SK-N-SH treated with all-trans-retinoic acid at 6 μM for 48 hours (cell line): ENCODE measurements at regions not wholly inside any gene's neighbourhood (a gene's known extent, or its start where the extent isn't known, plus 50 kb on each side); places are given as distances from the start of the nearest gene placed in this dataset.

ENCODE experiments used
- ATAC-seq: fragments of 200-7000 bp; cut with Tn5 transposase; 3 replicates; pipeline ENCODE4 v1.9.1; 2020; ENCODE audit warnings: mild to moderate bottlenecking, moderate library complexity
- ARNTL ChIP-seq: fragments of 450-650 bp; formaldehyde crosslinking; IDR thresholded peaks from 2 replicates; pipeline ENCODE4 v1.5.0; 2020; ENCODE audit warnings: low read depth, mild to moderate bottlenecking, moderate library complexity, borderline replicate concordance
- BACH2 ChIP-seq: fragments of 250-450 bp; sonication (Bioruptor Pico); IDR thresholded peaks from 2 replicates; pipeline ENCODE4 v1.9.0; 2021; ENCODE audit warnings: mild to moderate bottlenecking, borderline replicate concordance
- CREB5 ChIP-seq: fragments of 250-450 bp; sonication (Bioruptor Pico); IDR thresholded peaks from 2 replicates; pipeline ENCODE4 v1.5.1; 2020; ENCODE audit warnings: low read depth, mild to moderate bottlenecking, moderate library complexity
- ESRRG ChIP-seq: fragments of 250-450 bp; sonication (Bioruptor Pico); IDR thresholded peaks from 2 replicates; pipeline ENCODE4 v1.6.1; 2021; ENCODE audit warnings: mild to moderate bottlenecking
- ISL1 ChIP-seq: fragments of 250-450 bp; sonication (Bioruptor Pico); IDR thresholded peaks from 2 replicates; pipeline ENCODE4 v2.1.2; 2022; ENCODE audit warnings: mild to moderate bottlenecking, moderate library complexity
- OSR1 ChIP-seq: fragments of 250-450 bp; sonication (Bioruptor Pico); IDR thresholded peaks from 2 replicates; pipeline ENCODE4 v1.8.0; 2022; ENCODE audit warnings: moderate library complexity, mild to moderate bottlenecking, inconsistent platforms
- PATZ1 ChIP-seq: fragments of 250-450 bp; sonication (Bioruptor Pico); IDR thresholded peaks from 2 replicates; pipeline ENCODE4 v1.8.0; 2020; ENCODE audit warnings: mild to moderate bottlenecking, moderate library complexity, borderline replicate concordance
- RARB ChIP-seq: fragments of 250-450 bp; sonication (Bioruptor Pico); IDR thresholded peaks from 2 replicates; pipeline ENCODE4 v1.8.0; 2021; ENCODE audit warnings: mild to moderate bottlenecking, moderate library complexity
- TOX ChIP-seq: fragments of 250-450 bp; sonication (Bioruptor Pico); IDR thresholded peaks from 2 replicates; pipeline ENCODE4 v1.8.0; 2021; ENCODE audit warnings: mild to moderate bottlenecking, moderate library complexity, borderline replicate concordance
- ZC3H10 ChIP-seq: fragments of 250-450 bp; sonication (Bioruptor Pico); IDR thresholded peaks from 2 replicates; pipeline ENCODE4 v1.5.1; 2021; ENCODE audit warnings: mild to moderate bottlenecking, moderate library complexity
- ZFP3 ChIP-seq: fragments of 250-450 bp; sonication (Bioruptor Pico); IDR thresholded peaks from 2 replicates; pipeline ENCODE4 v1.5.0; 2020; ENCODE audit warnings: mild to moderate bottlenecking, moderate library complexity
- ZFP30 ChIP-seq: fragments of 450-650 bp; formaldehyde crosslinking; IDR thresholded peaks from 2 replicates; pipeline ENCODE4 v1.5.0; 2022; ENCODE audit warnings: mild to moderate bottlenecking, moderate library complexity
- ZNF565 ChIP-seq: fragments of 450-650 bp; formaldehyde crosslinking; conservative IDR thresholded peaks from 2 replicates; pipeline ENCODE4 v1.5.0; 2020; ENCODE audit warnings: low read depth, mild to moderate bottlenecking, moderate library complexity
- ZNF70 ChIP-seq: fragments of 450-650 bp; formaldehyde crosslinking; IDR thresholded peaks from 2 replicates; pipeline ENCODE4 v1.5.0; 2020; ENCODE audit warnings: mild to moderate bottlenecking, moderate library complexity
- TF ChIP-seq, protein P1 (sequence below): fragments of 250-450 bp; sonication (Bioruptor Pico); IDR thresholded peaks from 2 replicates; pipeline ENCODE4 v1.5.1; 2021; ENCODE audit warnings: mild to moderate bottlenecking, moderate library complexity
- TF ChIP-seq, protein P2 (sequence below): fragments of 250-450 bp; sonication (Bioruptor Pico); IDR thresholded peaks from 2 replicates; pipeline ENCODE4 v1.8.0; 2021; ENCODE audit warnings: low read depth, mild to moderate bottlenecking, moderate library complexity, borderline replicate concordance
- TF ChIP-seq, protein P3 (sequence below): fragments of 250-450 bp; sonication (Bioruptor Pico); IDR thresholded peaks from 2 replicates; pipeline ENCODE4 v1.5.0; 2020; ENCODE audit warnings: mild to moderate bottlenecking, moderate library complexity

DNA sequence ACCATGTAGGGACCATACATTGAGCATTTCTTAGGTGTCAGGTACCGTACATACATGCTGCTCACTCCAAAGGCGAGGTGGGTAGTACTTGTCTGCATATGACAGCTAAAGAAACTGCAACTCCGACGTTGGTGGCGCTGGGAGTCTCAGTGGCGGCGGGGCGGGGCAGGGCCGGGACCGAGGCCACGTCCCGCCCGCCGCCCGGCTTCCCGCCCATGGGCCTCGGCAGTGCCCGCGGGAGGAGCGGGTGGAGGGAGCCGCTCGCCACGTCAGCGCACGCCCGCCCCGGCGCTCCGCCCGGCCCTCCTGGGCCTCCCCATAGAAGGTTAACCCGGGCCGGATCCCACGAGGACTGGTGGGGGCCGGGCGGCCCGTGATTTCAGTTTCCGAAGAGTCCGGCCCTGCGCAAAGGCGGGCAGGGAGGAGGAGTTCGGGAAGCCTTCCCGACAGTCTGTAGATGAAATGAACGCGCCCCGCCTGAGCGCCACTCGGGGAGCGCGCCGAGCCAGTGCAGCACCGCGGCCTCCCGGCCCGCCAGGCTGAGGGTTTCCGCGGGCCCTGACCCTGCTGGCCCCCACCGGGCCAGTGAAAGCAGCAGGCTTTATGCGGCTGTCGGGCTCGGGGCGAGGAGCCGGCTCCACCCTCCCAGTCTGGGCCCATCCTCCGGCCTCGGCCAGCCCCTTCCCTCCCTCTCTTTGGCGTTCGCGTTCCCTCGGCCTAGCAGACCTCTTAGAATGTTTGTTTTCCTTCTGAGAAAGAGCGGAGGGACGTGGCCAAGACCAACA lies 119.9 kb upstream of the JUN start:
- peak; percentile 88 for ATAC-seq
- TF ChIP-seq PATZ1 (CRISPR knock-in tag) = 0 out of 2 replicates have a peak, but pooled peaks have one; percentile 26
- no peak for TF ChIP-seq ZNF565 (CRISPR knock-in tag)

DNA sequence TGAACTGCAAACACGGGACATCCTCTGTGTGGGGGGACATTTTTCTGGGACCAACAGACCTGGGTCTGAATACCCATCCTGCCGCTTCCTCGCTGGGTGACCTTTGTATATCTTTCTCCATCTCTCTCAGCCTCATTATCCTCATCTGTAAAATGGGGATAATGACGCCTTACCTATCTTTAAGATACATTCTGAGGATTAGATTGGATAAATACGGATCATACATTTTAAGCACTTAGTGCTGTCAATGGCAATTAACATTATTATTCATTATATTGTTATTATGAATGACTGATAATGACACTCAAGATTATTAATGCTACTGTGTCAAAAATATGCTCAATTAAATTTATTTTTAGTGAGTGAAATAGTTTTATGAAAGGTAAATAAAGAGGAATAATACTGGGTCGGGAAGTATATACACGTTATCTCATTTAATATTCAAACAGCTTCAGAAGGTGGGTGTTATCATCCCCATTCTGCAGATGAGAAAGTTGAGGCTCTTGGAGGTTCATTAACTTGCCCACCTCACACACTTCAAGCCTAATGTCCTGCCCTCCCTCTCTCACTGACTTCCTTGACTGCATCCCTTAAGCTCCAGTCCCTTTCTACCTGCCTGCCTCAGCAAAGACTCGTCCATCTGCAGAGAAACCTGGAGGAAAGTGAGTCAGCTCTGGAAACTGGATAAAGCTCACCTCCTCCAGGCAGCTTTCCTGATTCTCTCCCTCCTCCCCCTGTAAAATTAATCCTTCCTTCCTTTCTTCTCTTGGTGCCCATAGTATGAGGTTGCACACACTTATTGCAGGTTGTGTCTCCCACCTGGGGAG lies 120.7 kb upstream of the JUN start:
- TF ChIP-seq ARNTL (no peak), ZFP3 (CRISPR knock-in tag) (no peak), TOX (CRISPR knock-in tag) (no peak), RARB (no peak), ZFP30 (CRISPR knock-in tag) (no peak), ISL1 (no peak)
- TF ChIP-seq, protein P1, sequence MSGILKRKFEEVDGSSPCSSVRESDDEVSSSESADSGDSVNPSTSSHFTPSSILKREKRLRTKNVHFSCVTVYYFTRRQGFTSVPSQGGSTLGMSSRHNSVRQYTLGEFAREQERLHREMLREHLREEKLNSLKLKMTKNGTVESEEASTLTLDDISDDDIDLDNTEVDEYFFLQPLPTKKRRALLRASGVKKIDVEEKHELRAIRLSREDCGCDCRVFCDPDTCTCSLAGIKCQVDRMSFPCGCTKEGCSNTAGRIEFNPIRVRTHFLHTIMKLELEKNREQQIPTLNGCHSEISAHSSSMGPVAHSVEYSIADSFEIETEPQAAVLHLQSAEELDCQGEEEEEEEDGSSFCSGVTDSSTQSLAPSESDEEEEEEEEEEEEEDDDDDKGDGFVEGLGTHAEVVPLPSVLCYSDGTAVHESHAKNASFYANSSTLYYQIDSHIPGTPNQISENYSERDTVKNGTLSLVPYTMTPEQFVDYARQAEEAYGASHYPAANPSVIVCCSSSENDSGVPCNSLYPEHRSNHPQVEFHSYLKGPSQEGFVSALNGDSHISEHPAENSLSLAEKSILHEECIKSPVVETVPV = no peak
- TF ChIP-seq, protein P2, sequence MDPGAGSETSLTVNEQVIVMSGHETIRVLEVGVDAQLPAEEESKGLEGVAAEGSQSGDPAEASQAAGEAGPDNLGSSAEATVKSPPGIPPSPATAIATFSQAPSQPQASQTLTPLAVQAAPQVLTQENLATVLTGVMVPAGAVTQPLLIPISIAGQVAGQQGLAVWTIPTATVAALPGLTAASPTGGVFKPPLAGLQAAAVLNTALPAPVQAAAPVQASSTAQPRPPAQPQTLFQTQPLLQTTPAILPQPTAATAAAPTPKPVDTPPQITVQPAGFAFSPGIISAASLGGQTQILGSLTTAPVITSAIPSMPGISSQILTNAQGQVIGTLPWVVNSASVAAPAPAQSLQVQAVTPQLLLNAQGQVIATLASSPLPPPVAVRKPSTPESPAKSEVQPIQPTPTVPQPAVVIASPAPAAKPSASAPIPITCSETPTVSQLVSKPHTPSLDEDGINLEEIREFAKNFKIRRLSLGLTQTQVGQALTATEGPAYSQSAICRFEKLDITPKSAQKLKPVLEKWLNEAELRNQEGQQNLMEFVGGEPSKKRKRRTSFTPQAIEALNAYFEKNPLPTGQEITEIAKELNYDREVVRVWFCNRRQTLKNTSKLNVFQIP (CRISPR knock-in tag) = no peak
- TF ChIP-seq, protein P3, sequence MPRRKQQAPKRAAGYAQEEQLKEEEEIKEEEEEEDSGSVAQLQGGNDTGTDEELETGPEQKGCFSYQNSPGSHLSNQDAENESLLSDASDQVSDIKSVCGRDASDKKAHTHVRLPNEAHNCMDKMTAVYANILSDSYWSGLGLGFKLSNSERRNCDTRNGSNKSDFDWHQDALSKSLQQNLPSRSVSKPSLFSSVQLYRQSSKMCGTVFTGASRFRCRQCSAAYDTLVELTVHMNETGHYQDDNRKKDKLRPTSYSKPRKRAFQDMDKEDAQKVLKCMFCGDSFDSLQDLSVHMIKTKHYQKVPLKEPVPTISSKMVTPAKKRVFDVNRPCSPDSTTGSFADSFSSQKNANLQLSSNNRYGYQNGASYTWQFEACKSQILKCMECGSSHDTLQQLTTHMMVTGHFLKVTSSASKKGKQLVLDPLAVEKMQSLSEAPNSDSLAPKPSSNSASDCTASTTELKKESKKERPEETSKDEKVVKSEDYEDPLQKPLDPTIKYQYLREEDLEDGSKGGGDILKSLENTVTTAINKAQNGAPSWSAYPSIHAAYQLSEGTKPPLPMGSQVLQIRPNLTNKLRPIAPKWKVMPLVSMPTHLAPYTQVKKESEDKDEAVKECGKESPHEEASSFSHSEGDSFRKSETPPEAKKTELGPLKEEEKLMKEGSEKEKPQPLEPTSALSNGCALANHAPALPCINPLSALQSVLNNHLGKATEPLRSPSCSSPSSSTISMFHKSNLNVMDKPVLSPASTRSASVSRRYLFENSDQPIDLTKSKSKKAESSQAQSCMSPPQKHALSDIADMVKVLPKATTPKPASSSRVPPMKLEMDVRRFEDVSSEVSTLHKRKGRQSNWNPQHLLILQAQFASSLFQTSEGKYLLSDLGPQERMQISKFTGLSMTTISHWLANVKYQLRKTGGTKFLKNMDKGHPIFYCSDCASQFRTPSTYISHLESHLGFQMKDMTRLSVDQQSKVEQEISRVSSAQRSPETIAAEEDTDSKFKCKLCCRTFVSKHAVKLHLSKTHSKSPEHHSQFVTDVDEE (CRISPR knock-in tag) = no peak
- ATAC-seq = no peak

DNA sequence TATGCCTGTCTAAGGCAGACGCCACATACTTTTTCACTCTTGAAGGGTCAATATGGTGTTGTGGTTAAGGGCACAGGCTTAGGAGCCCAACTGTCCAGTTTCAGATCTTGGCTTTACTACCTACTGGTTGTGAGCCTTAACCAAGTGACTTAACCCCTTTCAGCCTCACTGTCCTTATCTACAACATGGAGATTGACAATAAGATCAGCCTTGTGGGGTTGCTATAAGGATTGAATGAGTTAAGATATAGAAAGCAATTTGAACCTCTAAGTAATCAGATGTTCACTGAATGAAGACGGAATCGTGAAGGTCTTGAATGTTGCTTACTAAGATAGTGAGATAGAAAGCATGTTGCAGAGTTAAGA lies 121.3 kb upstream of the JUN start:
- ATAC-seq = no peak
- TF ChIP-seq ARNTL (no peak), BACH2 (CRISPR knock-in tag) (no peak), ZFP30 (CRISPR knock-in tag) (no peak), CREB5 (CRISPR knock-in tag) (no peak), ESRRG (CRISPR knock-in tag) (no peak), OSR1 (CRISPR knock-in tag) (no peak), ZFP3 (CRISPR knock-in tag) (no peak), ZC3H10 (CRISPR knock-in tag) (no peak), TOX (CRISPR knock-in tag) (no peak), ZNF70 (no peak)
- TF ChIP-seq, protein P1 = no peak
